ENCODE measurements at regions not wholly inside any gene's neighbourhood (a gene's known extent, or its start where the extent isn't known, plus 50 kb on each side); places are given as distances from the start of the nearest gene placed in this dataset.

- Histone ChIP-seq H3K9me3 (ENCODE audit: control insufficient read depth, low read depth, low read length) (no peaks in the 10 kb centered on the region), H3K9me1 (ENCODE audit: control insufficient read depth, extremely low read depth, insufficient read depth, low read length) (no peaks in the 10 kb centered on the region), H3K36me3 (ENCODE audit: control insufficient read depth in 2 of 2, extremely low read depth in 1 of 2, insufficient read depth in 2 of 2, low read length in 2 of 2) (no peaks in the 10 kb centered on the region), H3K79me2 (ENCODE audit: control insufficient read depth, insufficient read depth, low read length) (no peaks in the 10 kb centered on the region), H3K9ac (ENCODE audit: control insufficient read depth, extremely low read depth, insufficient read depth, low read length) (no peak overlapping the region), H3K27ac (ENCODE audit: control insufficient read depth, insufficient read depth, low read length) (no peak overlapping the region), H3K27me3 (ENCODE audit: control insufficient read depth, extremely low read depth, insufficient read depth, low read length) (no peaks in the 10 kb centered on the region), H4K20me1 (ENCODE audit: control insufficient read depth, extremely low read depth, insufficient read depth, low read length) (no peaks in the 10 kb centered on the region), H2AFZ (ENCODE audit: control insufficient read depth, low read length) (no peak overlapping the region), H3K4me2 (ENCODE audit: control insufficient read depth, extremely low read depth, insufficient read depth, low read depth, low read length) (no peak overlapping the region), H3K4me1 (ENCODE audit: control insufficient read depth, extremely low read depth, insufficient read depth, low read length) (no peaks in the 10 kb centered on the region), H3K4me3 (ENCODE audit: control insufficient read depth in 2 of 3, extremely low read depth in 1 of 3, insufficient read depth in 2 of 3, low read depth in 1 of 3, low read length in 3 of 3) (no peak overlapping the region)
- dilution Hi-C loops (cut with MboI; ENCODE audit: extremely low pct_ligation_motif_present, low sequenced_read_pairs): no loop called here
- TF ChIP-seq CTCF (optimal IDR thresholded peaks at IDR 0.05 in 1 of 3, IDR thresholded peaks at IDR 0.05 in 1 of 3, conservative IDR thresholded peaks at IDR 0.05 in 1 of 3; ENCODE audit: extremely low read depth in 1 of 3, insufficient read depth in 2 of 3, low read length in 3 of 3): no peak
- DNase-seq (ENCODE audit: low read depth, low spot score) (no peak), FAIRE-seq (no peak)
Observed at GRCh38 chr9:80732506-80732905, 956.8 kb downstream of the TLE1 start.

- no peak overlapping the region for H2AFZ ChIP-seq (ENCODE audit: control insufficient read depth, low read length)
- no peaks in the 10 kb centered on the region for H3K36me3 ChIP-seq (ENCODE audit: control insufficient read depth in 2 of 2, extremely low read depth in 1 of 2, insufficient read depth in 2 of 2, low read length in 2 of 2)
- dilution Hi-C loops (cut with MboI; ENCODE audit: extremely low pct_ligation_motif_present, low sequenced_read_pairs): no loop called here
- H3K27me3 ChIP-seq (ENCODE audit: control insufficient read depth, extremely low read depth, insufficient read depth, low read length): no peaks in the 10 kb centered on the region
- FAIRE-seq (no peak), DNase-seq (ENCODE audit: low read depth, low spot score) (no peak)
- no peak overlapping the region for H3K4me3 ChIP-seq (ENCODE audit: control insufficient read depth in 2 of 3, extremely low read depth in 1 of 3, insufficient read depth in 2 of 3, low read depth in 1 of 3, low read length in 3 of 3)
- TF ChIP-seq CTCF (optimal IDR thresholded peaks at IDR 0.05 in 1 of 3, IDR thresholded peaks at IDR 0.05 in 1 of 3, conservative IDR thresholded peaks at IDR 0.05 in 1 of 3; ENCODE audit: extremely low read depth in 1 of 3, insufficient read depth in 2 of 3, low read length in 3 of 3): no peak
- no peak for TF ChIP-seq EZH2 (IDR thresholded peaks at IDR 0.05; ENCODE audit: low read length)
- no peaks in the 10 kb centered on the region for H3K9me1 ChIP-seq (ENCODE audit: control insufficient read depth, extremely low read depth, insufficient read depth, low read length)
- H3K4me1 ChIP-seq (ENCODE audit: control insufficient read depth, extremely low read depth, insufficient read depth, low read length): no peaks in the 10 kb centered on the region
- H3K9me3 ChIP-seq (ENCODE audit: control insufficient read depth, low read depth, low read length): no peaks in the 10 kb centered on the region
- no peak overlapping the region for H3K9ac ChIP-seq (ENCODE audit: control insufficient read depth, extremely low read depth, insufficient read depth, low read length)
- no peaks in the 10 kb centered on the region for H4K20me1 ChIP-seq (ENCODE audit: control insufficient read depth, extremely low read depth, insufficient read depth, low read length)
- H3K79me2 ChIP-seq (ENCODE audit: control insufficient read depth, insufficient read depth, low read length): no peaks in the 10 kb centered on the region
- no peak overlapping the region for H3K4me2 ChIP-seq (ENCODE audit: control insufficient read depth, extremely low read depth, insufficient read depth, low read depth, low read length)
- H3K27ac ChIP-seq (ENCODE audit: control insufficient read depth, insufficient read depth, low read length): no peak overlapping the region
Observed at GRCh38 chr9:80720579-80720978, 968.8 kb downstream of the TLE1 start.
